ENCODE measurements at regions not wholly inside any gene's neighbourhood (a gene's known extent, or its start where the extent isn't known, plus 50 kb on each side); places are given as distances from the start of the nearest gene placed in this dataset.

- Histone ChIP-seq H3K79me2 (no peaks in the 10 kb centered on the region), H3K27ac (no peak overlapping the region), H2AFZ (no peak overlapping the region)
These were observed 65.8 kb upstream of the MAGI1 start for GRCh38 chr3:66104535-66104934.

GRCh38 chr3:66103729-66104128, 65.0 kb upstream of the MAGI1 start:
- no peak overlapping the region for H3K27ac ChIP-seq
- H3K27me3 ChIP-seq (ENCODE audit: control insufficient read depth, insufficient read depth, low read length), result no peaks in the 10 kb centered on the region
- no peak for TF ChIP-seq CTCF (IDR thresholded peaks at IDR 0.05)

More at GRCh38 chr3:66104535-66104934, 65.8 kb upstream of the MAGI1 start:
- Histone ChIP-seq H3K9ac (no peak overlapping the region), H3K36me3 (ENCODE audit: control insufficient read depth, insufficient read depth, low read length) (no peaks in the 10 kb centered on the region), H3K4me1 (no peaks in the 10 kb centered on the region), H3K4me3 (ENCODE audit: low read depth, low read length) (no peak overlapping the region), H3K9me3 (ENCODE audit: control insufficient read depth, low read length) (no peaks in the 10 kb centered on the region), H3K4me2 (ENCODE audit: low read length) (no peak overlapping the region), H3K27me3 (ENCODE audit: control insufficient read depth, insufficient read depth, low read length) (no peaks in the 10 kb centered on the region)
- no peak for TF ChIP-seq CTCF (IDR thresholded peaks at IDR 0.05)

GRCh38 chr3:66101901-66102300, 63.2 kb upstream of the MAGI1 start:
- Histone ChIP-seq H3K9ac (no peak overlapping the region), H3K9me3 (ENCODE audit: control insufficient read depth, low read length) (no peaks in the 10 kb centered on the region), H3K4me2 (ENCODE audit: low read length) (no peak overlapping the region), H3K4me1 (no peaks in the 10 kb centered on the region), H3K27ac (no peak overlapping the region), H2AFZ (no peak overlapping the region), H3K36me3 (ENCODE audit: control insufficient read depth, insufficient read depth, low read length) (no peaks in the 10 kb centered on the region), H3K4me3 (ENCODE audit: low read depth, low read length) (no peak overlapping the region), H3K79me2 (no peaks in the 10 kb centered on the region), H3K27me3 (ENCODE audit: control insufficient read depth, insufficient read depth, low read length) (no peaks in the 10 kb centered on the region)
- TF ChIP-seq CTCF (IDR thresholded peaks at IDR 0.05), result no peak

More at GRCh38 chr3:66103729-66104128, 65.0 kb upstream of the MAGI1 start:
- Histone ChIP-seq H2AFZ (no peak overlapping the region), H3K4me2 (ENCODE audit: low read length) (no peak overlapping the region), H3K9ac (no peak overlapping the region), H3K36me3 (ENCODE audit: control insufficient read depth, insufficient read depth, low read length) (no peaks in the 10 kb centered on the region), H3K4me1 (no peaks in the 10 kb centered on the region), H3K79me2 (no peaks in the 10 kb centered on the region), H3K9me3 (ENCODE audit: control insufficient read depth, low read length) (no peaks in the 10 kb centered on the region), H3K4me3 (ENCODE audit: low read depth, low read length) (no peak overlapping the region)

GRCh38 chr3:66099541-66100065, 60.9 kb upstream of the MAGI1 start:
- no peak overlapping the region for H3K4me3 ChIP-seq (ENCODE audit: low read depth, low read length)
- no peaks in the 10 kb centered on the region for H3K4me1 ChIP-seq
- TF ChIP-seq CTCF (IDR thresholded peaks at IDR 0.05), result no peak
- H3K79me2 ChIP-seq, result no peaks in the 10 kb centered on the region
- H3K4me2 ChIP-seq (ENCODE audit: low read length), result no peak overlapping the region
- H3K27ac ChIP-seq, result no peak overlapping the region
- H2AFZ ChIP-seq, result no peak overlapping the region
- no peaks in the 10 kb centered on the region for H3K36me3 ChIP-seq (ENCODE audit: control insufficient read depth, insufficient read depth, low read length)
- H3K9me3 ChIP-seq (ENCODE audit: control insufficient read depth, low read length), result no peaks in the 10 kb centered on the region
- no peak overlapping the region for H3K9ac ChIP-seq
- H3K27me3 ChIP-seq (ENCODE audit: control insufficient read depth, insufficient read depth, low read length), result no peaks in the 10 kb centered on the region

GRCh38 chr3:66098436-66098835, 59.7 kb upstream of the MAGI1 start:
- Histone ChIP-seq H3K79me2 (no peaks in the 10 kb centered on the region), H3K9ac (no peak overlapping the region), H3K27me3 (ENCODE audit: control insufficient read depth, insufficient read depth, low read length) (no peaks in the 10 kb centered on the region), H3K4me3 (ENCODE audit: low read depth, low read length) (no peak overlapping the region), H3K4me1 (no peaks in the 10 kb centered on the region), H3K36me3 (ENCODE audit: control insufficient read depth, insufficient read depth, low read length) (no peaks in the 10 kb centered on the region), H3K4me2 (ENCODE audit: low read length) (no peak overlapping the region), H2AFZ (no peak overlapping the region), H3K27ac (no peak overlapping the region), H3K9me3 (ENCODE audit: control insufficient read depth, low read length) (no peaks in the 10 kb centered on the region)
- TF ChIP-seq CTCF (IDR thresholded peaks at IDR 0.05), result no peak

Measured in parathyroid adenoma (tissue), 2 donors.